ENCODE measurements at regions not wholly inside any gene's neighbourhood (a gene's known extent, or its start where the extent isn't known, plus 50 kb on each side); places are given as distances from the start of the nearest gene placed in this dataset.

- no peak overlapping the region for H2AFZ ChIP-seq (ENCODE audit: insufficient read depth, low read depth, low read length, poor library complexity, severe bottlenecking)
- no peak overlapping the region for H3K9ac ChIP-seq (ENCODE audit: insufficient read depth, low read length, poor library complexity, severe bottlenecking)
- no peak overlapping the region for H3K4me2 ChIP-seq (replicated peaks; ENCODE audit: extremely low read depth, low read length, poor library complexity, severe bottlenecking)
- TF ChIP-seq CTCF (IDR thresholded peaks at IDR 0.05) = no peak
- Mint-ChIP-seq H3K4me1 (no peaks in the 10 kb centered on the region), H3K27ac (peak overlapping the region in 1 of 7 donors; percentile 55), H3K4me3 (no peak overlapping the region), H3K36me3 (no peaks in the 10 kb centered on the region), H3K27me3 (ENCODE audit: low read depth in 3 of 3) (peaks cover 6 to 9% (median 8%) of the 10 kb centered on the region in 3 donors), H3K9me3 (peaks cover 10 to 36% (median 26%) of the 10 kb centered on the region in 7 donors)
- no CpG with 5 or more reads among the region's 6 CpGs for WGBS (ENCODE audit: insufficient coverage)
- no peak overlapping the region for H3K27ac ChIP-seq (ENCODE audit: low read depth in 1 of 2, low read length in 2 of 2)
- no peak for DNase-seq
- intact Hi-C loops (cut with micrococcal nuclease) = no loop called here
- H3K36me3 ChIP-seq (replicated peaks in 1 of 2; ENCODE audit: control insufficient read depth in 1 of 2, insufficient read depth in 2 of 2, low read length in 2 of 2) = no peaks in the 10 kb centered on the region
- no peaks in the 10 kb centered on the region for H4K20me1 ChIP-seq (ENCODE audit: insufficient read depth, low read length)
- H3K9me3 ChIP-seq (replicated peaks in 1 of 2; ENCODE audit: control insufficient read depth in 1 of 2, insufficient read depth in 1 of 2, low read length in 2 of 2) = peaks cover 14 to 17% of the 10 kb centered on the region in 2 donors
- H3K79me2 ChIP-seq (ENCODE audit: insufficient read depth, low read length) = no peaks in the 10 kb centered on the region
- H3K27me3 ChIP-seq (ENCODE audit: control insufficient read depth in 2 of 2, insufficient read depth in 2 of 2, low read length in 2 of 2) = peaks cover 2 to 3% of the 10 kb centered on the region in 2 donors
- H3K4me3 ChIP-seq (replicated peaks in 1 of 3; ENCODE audit: low read depth in 2 of 3, low read length in 3 of 3) = no peak overlapping the region
- no peaks in the 10 kb centered on the region for H3K4me1 ChIP-seq (ENCODE audit: control insufficient read depth in 1 of 2, insufficient read depth in 2 of 2, low read length in 2 of 2)
Measured at GRCh38 chr10:33596422-33596821, 262.0 kb upstream of the NRP1 start.

- Histone ChIP-seq H2AFZ (ENCODE audit: insufficient read depth, low read depth, low read length, poor library complexity, severe bottlenecking) (no peak overlapping the region), H3K4me3 (replicated peaks in 1 of 3; ENCODE audit: low read depth in 2 of 3, low read length in 3 of 3) (no peak overlapping the region), H3K27me3 (ENCODE audit: control insufficient read depth in 2 of 2, insufficient read depth in 2 of 2, low read length in 2 of 2) (peaks cover 2 to 3% of the 10 kb centered on the region in 2 donors), H3K4me1 (ENCODE audit: control insufficient read depth in 1 of 2, insufficient read depth in 2 of 2, low read length in 2 of 2) (no peaks in the 10 kb centered on the region), H3K36me3 (replicated peaks in 1 of 2; ENCODE audit: control insufficient read depth in 1 of 2, insufficient read depth in 2 of 2, low read length in 2 of 2) (no peaks in the 10 kb centered on the region), H3K9me3 (replicated peaks in 1 of 2; ENCODE audit: control insufficient read depth in 1 of 2, insufficient read depth in 1 of 2, low read length in 2 of 2) (peaks cover 10 to 11% of the 10 kb centered on the region in 2 donors), H3K4me2 (replicated peaks; ENCODE audit: extremely low read depth, low read length, poor library complexity, severe bottlenecking) (no peak overlapping the region), H3K27ac (ENCODE audit: low read depth in 1 of 2, low read length in 2 of 2) (no peak overlapping the region), H4K20me1 (ENCODE audit: insufficient read depth, low read length) (no peaks in the 10 kb centered on the region), H3K9ac (ENCODE audit: insufficient read depth, low read length, poor library complexity, severe bottlenecking) (no peak overlapping the region), H3K79me2 (ENCODE audit: insufficient read depth, low read length) (no peaks in the 10 kb centered on the region)
- intact Hi-C loops (cut with micrococcal nuclease) = no loop called here
- DNase-seq = no peak
- no peak for TF ChIP-seq CTCF (IDR thresholded peaks at IDR 0.05)
- no peaks in the 10 kb centered on the region for H3K4me1 Mint-ChIP-seq
- no peak overlapping the region for H3K27ac Mint-ChIP-seq
- no peaks in the 10 kb centered on the region for H3K36me3 Mint-ChIP-seq
- peaks cover 10 to 34% (median 19%) of the 10 kb centered on the region in 7 donors for H3K9me3 Mint-ChIP-seq
- peaks cover 6 to 7% (median 6%) of the 10 kb centered on the region in 3 donors for H3K27me3 Mint-ChIP-seq (ENCODE audit: low read depth in 3 of 3)
- no peak overlapping the region for H3K4me3 Mint-ChIP-seq
- WGBS (ENCODE audit: insufficient coverage) = 87% methylated on average over 4 of the region's 8 CpGs
Measured at GRCh38 chr10:33594475-33594874, 260.0 kb upstream of the NRP1 start.

Data from CD14-positive monocyte (primary cell).